Mesothelial cell of epicardium (in vitro differentiated cells): ENCODE measurements at regions not wholly inside any gene's neighbourhood (a gene's known extent, or its start where the extent isn't known, plus 50 kb on each side); places are given as distances from the start of the nearest gene placed in this dataset.

ENCODE experiments used
- DNase-seq, 2 experiments: peaks; one replicate each; pipeline ENCODE4 v3.0.0; 2021; ENCODE audit warnings: low spot score in 2 of 2; ENCODE audit not compliant: unreplicated experiment in 2 of 2
- H3K27ac Mint-ChIP-seq: 2 replicates; pipeline ENCODE4 v1.8.0; 2021; ENCODE audit warnings: mixed read lengths
- H3K27me3 Mint-ChIP-seq: 2 replicates; pipeline ENCODE4 v1.8.0; 2021; ENCODE audit warnings: low read depth, mixed read lengths
- H3K36me3 Mint-ChIP-seq: 2 replicates; pipeline ENCODE4 v1.8.0; 2021; ENCODE audit warnings: mixed read lengths
- H3K4me1 Mint-ChIP-seq: 2 replicates; pipeline ENCODE4 v1.8.0; 2021; ENCODE audit warnings: mixed read lengths
- H3K4me3 Mint-ChIP-seq: 2 replicates; pipeline ENCODE4 v1.8.0; 2021; ENCODE audit warnings: mild to moderate bottlenecking, moderate library complexity, mixed read lengths
- H3K9me3 Mint-ChIP-seq: 2 replicates; pipeline ENCODE4 v1.8.0; 2021; ENCODE audit warnings: mixed read lengths
- TF ChIP-seq, protein P1 (sequence below): fragments of 200-600 bp; sonication (generic); IDR thresholded peaks from one replicate; pipeline ENCODE4 v1.5.0; 2021; ENCODE audit warnings: antibody characterized with exemption; ENCODE audit not compliant: unreplicated experiment

DNA sequence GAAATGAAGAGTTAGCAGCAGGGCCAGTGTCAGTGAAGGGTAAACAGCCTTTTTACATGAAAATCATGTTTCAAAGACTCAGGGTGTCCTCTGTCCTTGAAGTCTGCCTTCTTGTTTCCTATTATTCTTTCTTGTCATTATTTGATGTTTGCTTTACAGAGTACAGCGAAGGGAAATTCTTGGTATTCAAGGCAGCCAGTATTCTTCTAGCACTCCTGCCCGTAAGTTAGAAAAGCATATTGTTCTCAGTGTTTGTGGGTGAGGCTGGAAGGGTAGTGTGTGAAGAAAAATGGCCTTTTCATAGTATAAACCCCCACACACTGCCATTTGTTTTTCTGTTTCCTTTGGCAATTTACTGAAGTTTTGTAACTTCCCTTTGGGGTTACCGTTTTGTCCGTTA is 217.3 kb upstream of the NAV3 start:
- H3K4me3 Mint-ChIP-seq = no peak overlapping the region
- H3K4me1 Mint-ChIP-seq = peaks cover 12% of the 10 kb centered on the region
- no peak overlapping the region for H3K27ac Mint-ChIP-seq

GRCh38 chr12:77610446-77610845 is 220.2 kb upstream of the NAV3 start:
- peaks cover 9% of the 10 kb centered on the region for H3K9me3 Mint-ChIP-seq
- DNase-seq = no peak
- H3K4me1 Mint-ChIP-seq = peaks cover 19% of the 10 kb centered on the region
- no peak overlapping the region for H3K27ac Mint-ChIP-seq
- no peak overlapping the region for H3K4me3 Mint-ChIP-seq
- H3K36me3 Mint-ChIP-seq = no peaks in the 10 kb centered on the region
- TF ChIP-seq, protein P1, sequence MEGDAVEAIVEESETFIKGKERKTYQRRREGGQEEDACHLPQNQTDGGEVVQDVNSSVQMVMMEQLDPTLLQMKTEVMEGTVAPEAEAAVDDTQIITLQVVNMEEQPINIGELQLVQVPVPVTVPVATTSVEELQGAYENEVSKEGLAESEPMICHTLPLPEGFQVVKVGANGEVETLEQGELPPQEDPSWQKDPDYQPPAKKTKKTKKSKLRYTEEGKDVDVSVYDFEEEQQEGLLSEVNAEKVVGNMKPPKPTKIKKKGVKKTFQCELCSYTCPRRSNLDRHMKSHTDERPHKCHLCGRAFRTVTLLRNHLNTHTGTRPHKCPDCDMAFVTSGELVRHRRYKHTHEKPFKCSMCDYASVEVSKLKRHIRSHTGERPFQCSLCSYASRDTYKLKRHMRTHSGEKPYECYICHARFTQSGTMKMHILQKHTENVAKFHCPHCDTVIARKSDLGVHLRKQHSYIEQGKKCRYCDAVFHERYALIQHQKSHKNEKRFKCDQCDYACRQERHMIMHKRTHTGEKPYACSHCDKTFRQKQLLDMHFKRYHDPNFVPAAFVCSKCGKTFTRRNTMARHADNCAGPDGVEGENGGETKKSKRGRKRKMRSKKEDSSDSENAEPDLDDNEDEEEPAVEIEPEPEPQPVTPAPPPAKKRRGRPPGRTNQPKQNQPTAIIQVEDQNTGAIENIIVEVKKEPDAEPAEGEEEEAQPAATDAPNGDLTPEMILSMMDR = no peak
- H3K27me3 Mint-ChIP-seq = no peaks in the 10 kb centered on the region

More for the DNA sequence above, 217.3 kb upstream of the NAV3 start:
- no peaks in the 10 kb centered on the region for H3K27me3 Mint-ChIP-seq
- no peak for DNase-seq
- TF ChIP-seq, protein P1 = no peak
- no peaks in the 10 kb centered on the region for H3K36me3 Mint-ChIP-seq
- peaks cover 23% of the 10 kb centered on the region for H3K9me3 Mint-ChIP-seq

- Mint-ChIP-seq H3K4me3 (no peak overlapping the region), H3K36me3 (no peaks in the 10 kb centered on the region), H3K4me1 (peaks cover 19% of the 10 kb centered on the region), H3K9me3 (peaks cover 9% of the 10 kb centered on the region), H3K27ac (no peak overlapping the region), H3K27me3 (no peaks in the 10 kb centered on the region)
- no peak for DNase-seq
- TF ChIP-seq, protein P1 = no peak
These were observed 221.7 kb upstream of the NAV3 start for GRCh38 chr12:77609016-77609415.

- no peaks in the 10 kb centered on the region for H3K36me3 Mint-ChIP-seq
- H3K4me3 Mint-ChIP-seq = no peak overlapping the region
- no peak for DNase-seq
- H3K27me3 Mint-ChIP-seq = peaks cover 4% of the 10 kb centered on the region
- peaks cover 19% of the 10 kb centered on the region for H3K4me1 Mint-ChIP-seq
- TF ChIP-seq, protein P1 = no peak
- H3K9me3 Mint-ChIP-seq = peaks cover 4% of the 10 kb centered on the region
- no peak overlapping the region for H3K27ac Mint-ChIP-seq
These were observed 222.3 kb upstream of the NAV3 start for GRCh38 chr12:77608271-77608824.

DNA sequence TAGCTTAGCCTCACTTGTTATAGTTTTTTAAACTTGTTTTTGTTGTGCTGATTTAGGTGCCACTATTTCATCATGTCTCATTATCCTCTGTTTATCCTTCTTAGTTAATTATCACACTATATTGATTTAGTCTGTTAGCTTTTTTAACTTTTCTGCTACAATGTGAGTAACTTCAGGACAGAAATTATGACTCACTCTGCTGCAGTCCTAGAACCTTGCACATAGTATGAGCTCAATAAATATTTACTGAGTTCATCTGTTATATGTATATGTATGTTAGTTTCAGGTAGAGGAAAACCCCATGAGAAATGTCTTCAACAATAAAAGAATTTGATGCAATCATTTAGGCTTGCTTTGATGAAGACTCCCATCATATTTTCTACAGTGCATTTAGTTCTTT is 224.3 kb upstream of the NAV3 start:
- H3K27ac Mint-ChIP-seq = no peak overlapping the region

More for the DNA sequence above, 224.3 kb upstream of the NAV3 start:
- no peak for DNase-seq
- Mint-ChIP-seq H3K4me1 (peaks cover 19% of the 10 kb centered on the region), H3K4me3 (no peak overlapping the region), H3K9me3 (no peaks in the 10 kb centered on the region), H3K27me3 (peaks cover 13% of the 10 kb centered on the region), H3K36me3 (no peaks in the 10 kb centered on the region)
- TF ChIP-seq, protein P1 = no peak
